Muscle of leg (tissue), 3 donors: ENCODE measurements at regions not wholly inside any gene's neighbourhood (a gene's known extent, or its start where the extent isn't known, plus 50 kb on each side); places are given as distances from the start of the nearest gene placed in this dataset.

ENCODE experiments used
- DNase-seq: peaks from one replicate; pipeline ENCODE4 v3.0.0; 2013
- H3K27ac ChIP-seq: one replicate; pipeline ENCODE4 v1.5.1; 2013; ENCODE audit warnings: mild to moderate bottlenecking, low read length, control low read depth
- H3K27me3 ChIP-seq: one replicate; pipeline ENCODE4 v1.6.1; 2013; ENCODE audit warnings: low read length; ENCODE audit not compliant: control insufficient read depth, insufficient read depth
- H3K36me3 ChIP-seq: one replicate; pipeline ENCODE4 v1.6.1; 2013; ENCODE audit warnings: low read length; ENCODE audit not compliant: control insufficient read depth, insufficient read depth
- H3K4me1 ChIP-seq: one replicate; pipeline ENCODE4 v1.6.1; 2013; ENCODE audit warnings: low read length; ENCODE audit not compliant: control insufficient read depth, insufficient read depth
- H3K4me3 ChIP-seq: one replicate; pipeline ENCODE4 v1.5.1; 2013; ENCODE audit warnings: low read length, control low read depth
- H3K9me3 ChIP-seq: replicated peaks from 2 replicates; pipeline ENCODE4 v1.6.1; 2013; ENCODE audit warnings: low read depth, low read length; ENCODE audit not compliant: control insufficient read depth
- WGBS: methylation state at CpG from one replicate; pipeline ENCODE4 v1.1.5; 2013; ENCODE audit warnings: missing lambda C conversion rate; ENCODE audit not compliant: insufficient coverage; 5-methylcytosine and 5-hydroxymethylcytosine counted together

- H3K36me3 ChIP-seq, result no peaks in the 10 kb centered on the region
- no peak overlapping the region for H3K27ac ChIP-seq
- H3K4me3 ChIP-seq, result no peak overlapping the region
- no peaks in the 10 kb centered on the region for H3K27me3 ChIP-seq
- H3K4me1 ChIP-seq, result no peaks in the 10 kb centered on the region
- 43% methylated on average over 1 of the region's 3 CpGs for WGBS
- no peak for DNase-seq
- no peaks in the 10 kb centered on the region for H3K9me3 ChIP-seq
Observed at GRCh38 chr2:38467768-38468455, 90.8 kb upstream of the ATL2 start.

DNA sequence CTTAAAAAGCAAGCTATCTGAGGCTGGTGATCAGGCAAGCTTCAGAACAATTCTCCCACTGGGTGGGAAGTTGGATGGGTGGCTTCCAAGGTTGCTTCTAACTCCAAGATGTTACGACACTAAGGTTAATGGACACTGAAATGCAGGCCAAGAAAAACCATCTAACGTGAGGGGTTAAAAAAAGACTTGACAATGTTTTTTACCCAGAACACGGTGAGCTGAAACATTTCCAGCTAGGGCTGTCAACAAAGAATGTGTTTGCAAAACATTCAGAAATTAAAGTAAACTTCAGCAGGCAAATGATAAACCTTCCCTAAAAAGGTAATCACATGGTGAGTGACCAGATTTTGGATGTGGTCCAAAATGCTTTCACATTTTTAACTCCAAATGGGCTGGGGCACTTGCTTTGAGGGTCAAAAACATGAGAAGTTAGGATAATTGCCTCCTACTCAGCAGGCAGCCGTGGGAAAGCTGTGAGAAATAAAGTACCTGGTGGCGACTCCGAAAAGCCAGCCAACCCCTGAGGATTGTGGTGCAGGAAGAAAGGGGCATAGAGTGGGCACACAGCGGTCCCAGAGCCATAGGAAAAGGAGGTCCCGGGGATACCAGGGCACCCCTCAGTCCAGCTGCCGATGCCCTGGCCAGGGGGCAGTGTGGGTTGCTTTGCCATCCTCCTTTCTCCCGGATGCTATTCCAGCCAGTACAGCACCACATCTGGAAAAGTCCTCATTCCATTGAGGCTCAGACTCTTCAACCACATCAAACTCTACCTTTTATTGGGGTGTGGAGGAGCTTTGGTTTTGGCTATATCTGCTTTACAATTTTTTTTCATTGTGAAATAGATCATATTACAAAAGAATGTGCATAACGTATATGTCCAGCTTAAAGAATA lies 90.0 kb upstream of the ATL2 start:
- 63% methylated on average over 6 of the region's 11 CpGs for WGBS
- H3K27ac ChIP-seq, result no peak overlapping the region

GRCh38 chr2:38466409-38466808 lies 89.3 kb upstream of the ATL2 start:
- Histone ChIP-seq H3K4me1 (peaks cover 4% of the 10 kb centered on the region), H3K9me3 (no peaks in the 10 kb centered on the region), H3K27ac (no peak overlapping the region), H3K36me3 (no peaks in the 10 kb centered on the region), H3K4me3 (no peak overlapping the region), H3K27me3 (no peaks in the 10 kb centered on the region)
- WGBS, result 91% methylated on average over 4 of the region's 5 CpGs
- DNase-seq, result no peak

More for the DNA sequence above, 90.0 kb upstream of the ATL2 start:
- Histone ChIP-seq H3K36me3 (no peaks in the 10 kb centered on the region), H3K27me3 (no peaks in the 10 kb centered on the region), H3K4me3 (no peak overlapping the region), H3K9me3 (no peaks in the 10 kb centered on the region), H3K4me1 (peaks cover 2% of the 10 kb centered on the region)
- DNase-seq, result no peak

DNA sequence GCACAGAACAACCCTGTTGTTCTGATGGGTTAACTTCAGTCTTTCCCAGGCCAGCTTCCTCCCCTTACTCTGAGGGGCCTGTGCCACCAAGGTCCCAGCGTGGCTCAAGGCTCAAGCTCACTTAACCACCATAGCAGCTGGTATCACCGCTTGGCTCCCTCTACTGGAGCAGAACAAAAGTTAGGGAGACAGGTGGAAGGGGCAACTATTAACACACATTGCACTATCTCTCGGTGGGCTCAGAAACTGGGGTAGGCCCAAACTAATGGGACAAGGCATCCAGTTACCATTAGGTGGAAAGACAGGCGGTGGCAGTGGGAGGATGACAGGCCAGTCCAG lies 88.7 kb upstream of the ATL2 start:
- Histone ChIP-seq H3K27ac (no peak overlapping the region), H3K36me3 (no peaks in the 10 kb centered on the region), H3K9me3 (no peaks in the 10 kb centered on the region), H3K4me1 (peaks cover 4% of the 10 kb centered on the region), H3K4me3 (no peak overlapping the region), H3K27me3 (no peaks in the 10 kb centered on the region)
- DNase-seq, result no peak
- WGBS, result no CpG with 5 or more reads among the region's 4 CpGs

- Histone ChIP-seq H3K4me1 (peaks cover 4% of the 10 kb centered on the region), H3K27me3 (no peaks in the 10 kb centered on the region), H3K27ac (no peak overlapping the region), H3K9me3 (no peaks in the 10 kb centered on the region), H3K4me3 (no peak overlapping the region), H3K36me3 (no peaks in the 10 kb centered on the region)
- DNase-seq, result no peak
- WGBS, result 88% methylated on average over 7 of the region's 9 CpGs
Observed at GRCh38 chr2:38464971-38465788, 88.1 kb upstream of the ATL2 start.

- no peak for DNase-seq
- Histone ChIP-seq H3K4me3 (no peak overlapping the region), H3K27me3 (no peaks in the 10 kb centered on the region), H3K4me1 (peaks cover 4% of the 10 kb centered on the region), H3K36me3 (no peaks in the 10 kb centered on the region), H3K9me3 (no peaks in the 10 kb centered on the region), H3K27ac (no peak overlapping the region)
- 93% methylated on average over 3 of the region's 4 CpGs for WGBS
Observed at GRCh38 chr2:38463752-38464151, 86.7 kb upstream of the ATL2 start.

GRCh38 chr2:38462121-38462661 lies 85.1 kb upstream of the ATL2 start:
- WGBS, result 80% methylated on average over 5 of the region's 7 CpGs
- H3K9me3 ChIP-seq, result no peaks in the 10 kb centered on the region
- peaks cover 4% of the 10 kb centered on the region for H3K4me1 ChIP-seq
- H3K4me3 ChIP-seq, result no peak overlapping the region
- DNase-seq, result peak; percentile 36
- H3K27ac ChIP-seq, result no peak overlapping the region
- no peaks in the 10 kb centered on the region for H3K27me3 ChIP-seq
- no peaks in the 10 kb centered on the region for H3K36me3 ChIP-seq

GRCh38 chr2:38461470-38461869 lies 84.4 kb upstream of the ATL2 start:
- WGBS, result no CpG with 5 or more reads among the region's 1 CpG

DNA sequence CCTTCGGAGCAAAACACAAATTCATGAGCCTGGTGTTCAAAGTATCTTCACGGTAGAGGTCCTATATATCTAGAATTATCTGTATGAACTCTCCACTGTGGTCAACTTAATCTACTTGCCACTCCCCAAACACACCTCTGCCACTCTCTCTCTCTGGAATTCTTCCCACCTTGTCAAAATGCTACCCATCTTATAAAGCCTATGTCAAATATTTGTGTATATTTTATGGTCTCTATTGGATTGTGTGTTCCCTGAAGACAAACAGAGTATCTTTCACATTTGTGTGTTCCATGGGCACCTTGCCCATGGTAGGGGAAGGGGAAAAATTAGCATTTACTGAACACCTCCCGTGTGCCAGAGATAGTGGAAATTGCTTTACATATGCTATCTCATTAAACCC lies 83.2 kb upstream of the ATL2 start:
- no CpG with 5 or more reads among the region's 3 CpGs for WGBS
- Histone ChIP-seq H3K4me1 (peaks cover 4% of the 10 kb centered on the region), H3K27me3 (no peaks in the 10 kb centered on the region), H3K36me3 (no peaks in the 10 kb centered on the region), H3K27ac (no peak overlapping the region), H3K4me3 (no peak overlapping the region), H3K9me3 (no peaks in the 10 kb centered on the region)
- no peak for DNase-seq

More at GRCh38 chr2:38461470-38461869, 84.4 kb upstream of the ATL2 start:
- Histone ChIP-seq H3K36me3 (no peaks in the 10 kb centered on the region), H3K27ac (no peak overlapping the region), H3K27me3 (no peaks in the 10 kb centered on the region), H3K4me1 (peaks cover 4% of the 10 kb centered on the region), H3K9me3 (no peaks in the 10 kb centered on the region), H3K4me3 (no peak overlapping the region)
- no peak for DNase-seq

- Histone ChIP-seq H3K4me3 (no peak overlapping the region), H3K9me3 (no peaks in the 10 kb centered on the region), H3K36me3 (no peaks in the 10 kb centered on the region), H3K27me3 (no peaks in the 10 kb centered on the region), H3K4me1 (no peaks in the 10 kb centered on the region), H3K27ac (no peak overlapping the region)
- no CpG with 5 or more reads among the region's 4 CpGs for WGBS
- no peak for DNase-seq
Observed at GRCh38 chr2:38454081-38454480, 77.0 kb upstream of the ATL2 start.
